CD14-positive monocyte (primary cell): ENCODE measurements at regions not wholly inside any gene's neighbourhood (a gene's known extent, or its start where the extent isn't known, plus 50 kb on each side); places are given as distances from the start of the nearest gene placed in this dataset.

ENCODE experiments used
- DNase-seq, 3 donors: peaks; one replicate each; pipeline ENCODE4 v3.0.0-alpha.2; 2011 to 2022
- H2AFZ ChIP-seq: 2 replicates; pipeline ENCODE4 v1.6.0; 2012; ENCODE audit warnings: mild to moderate bottlenecking, low read depth, low read length, inconsistent platforms; ENCODE audit not compliant: insufficient read depth, poor library complexity, severe bottlenecking
- H3K27ac ChIP-seq, 2 donors: 1 replicate in 1 of 2; 2 replicates in 1 of 2; pipeline ENCODE4 v1.5.1; 2012 to 2013; ENCODE audit warnings: low read length in 2 of 2, control low read depth in 1 of 2, inconsistent platforms in 1 of 2, low read depth in 1 of 2, mild to moderate bottlenecking in 1 of 2
- H3K27me3 ChIP-seq, 2 donors: one replicate each; pipeline versions ENCODE4 v1.6.0 to v1.6.1; 2011 to 2013; ENCODE audit warnings: low read length in 2 of 2; ENCODE audit not compliant: control insufficient read depth in 2 of 2, insufficient read depth in 2 of 2
- H3K36me3 ChIP-seq, 2 donors: replicated peaks in 1 of 2; 1 replicate in 1 of 2; 2 replicates in 1 of 2; pipeline versions ENCODE4 v1.5.1 to v1.6.1; 2012 to 2013; ENCODE audit warnings: low read length in 2 of 2, control low read depth in 1 of 2, inconsistent platforms in 1 of 2, mild to moderate bottlenecking in 1 of 2; ENCODE audit not compliant: insufficient read depth in 2 of 2, control insufficient read depth in 1 of 2
- H3K4me1 ChIP-seq, 2 donors: 1 replicate in 1 of 2; 2 replicates in 1 of 2; pipeline versions ENCODE4 v1.5.1 to v1.6.1; 2012 to 2013; ENCODE audit warnings: low read length in 2 of 2, control low read depth in 1 of 2, inconsistent platforms in 1 of 2, mild to moderate bottlenecking in 1 of 2, moderate library complexity in 1 of 2; ENCODE audit not compliant: insufficient read depth in 2 of 2, control insufficient read depth in 1 of 2
- H3K4me2 ChIP-seq: replicated peaks from 2 replicates; pipeline ENCODE3; 2012; ENCODE audit warnings: low read length, moderate library complexity, mild to moderate bottlenecking; ENCODE audit not compliant: poor library complexity, severe bottlenecking; ENCODE audit errors: extremely low read depth
- H3K4me3 ChIP-seq, 3 experiments: fragments of 200-600 bp in 1 of 3; sonication (generic) in 1 of 3; replicated peaks in 1 of 3; 1 replicate in 2 of 3; 2 replicates in 1 of 3; pipeline ENCODE4 v1.5.1; 2011 to 2013; ENCODE audit warnings: low read length in 3 of 3, mild to moderate bottlenecking in 3 of 3, control low read depth in 2 of 3, low read depth in 2 of 3, inconsistent platforms in 1 of 3, moderate library complexity in 1 of 3
- H3K79me2 ChIP-seq: 2 replicates; pipeline ENCODE4 v1.6.0; 2012; ENCODE audit warnings: mild to moderate bottlenecking, control low read depth, inconsistent platforms, low read length, moderate library complexity; ENCODE audit not compliant: insufficient read depth
- H3K9ac ChIP-seq: 2 replicates; pipeline ENCODE4 v1.6.0; 2017; ENCODE audit warnings: low read length, mild to moderate bottlenecking; ENCODE audit not compliant: insufficient read depth, poor library complexity, severe bottlenecking
- H3K9me3 ChIP-seq, 2 donors: replicated peaks in 1 of 2; 1 replicate in 1 of 2; 2 replicates in 1 of 2; pipeline versions ENCODE4 v1.5.1 to v1.6.1; 2012 to 2013; ENCODE audit warnings: low read length in 2 of 2, control low read depth in 1 of 2; ENCODE audit not compliant: control insufficient read depth in 1 of 2, insufficient read depth in 1 of 2
- H4K20me1 ChIP-seq: 2 replicates; pipeline ENCODE4 v1.6.0; 2012; ENCODE audit warnings: mild to moderate bottlenecking, low read length, control low read depth, moderate library complexity; ENCODE audit not compliant: insufficient read depth
- H3K27ac Mint-ChIP-seq, 7 donors: one replicate each; pipeline ENCODE4 v1.8.0; 2020; ENCODE audit warnings: mild to moderate bottlenecking in 7 of 7, mixed read lengths in 7 of 7, moderate library complexity in 6 of 7, inconsistent platforms in 2 of 7
- H3K27me3 Mint-ChIP-seq, 3 donors: one replicate each; pipeline ENCODE4 v1.8.0; 2021 to 2022; ENCODE audit warnings: low read depth in 3 of 3, mild to moderate bottlenecking in 3 of 3, mixed read lengths in 3 of 3, moderate library complexity in 3 of 3, inconsistent platforms in 1 of 3
- H3K36me3 Mint-ChIP-seq, 2 donors: one replicate each; pipeline ENCODE4 v1.8.0; 2020; ENCODE audit warnings: mixed read lengths in 2 of 2, inconsistent platforms in 1 of 2, mild to moderate bottlenecking in 1 of 2
- H3K4me1 Mint-ChIP-seq: one replicate; pipeline ENCODE4 v1.8.0; 2020; ENCODE audit warnings: mild to moderate bottlenecking, mixed read lengths
- H3K4me3 Mint-ChIP-seq, 2 donors: one replicate each; pipeline ENCODE4 v1.8.0; 2020; ENCODE audit warnings: mild to moderate bottlenecking in 2 of 2, mixed read lengths in 2 of 2, moderate library complexity in 1 of 2
- H3K9me3 Mint-ChIP-seq, 7 donors: one replicate each; pipeline ENCODE4 v1.8.0; 2020 to 2022; ENCODE audit warnings: mixed read lengths in 7 of 7, mild to moderate bottlenecking in 6 of 7, moderate library complexity in 6 of 7, inconsistent platforms in 2 of 7
- WGBS: methylation state at CpG from one replicate; pipeline ENCODE4 v1.1.5; 2013; ENCODE audit warnings: missing lambda C conversion rate; ENCODE audit not compliant: insufficient coverage; 5-methylcytosine and 5-hydroxymethylcytosine counted together
- intact Hi-C, 2 donors: fragments of 100-400 bp; cut with micrococcal nuclease; formaldehyde crosslinking; loops; one replicate each; pipeline versions ENCODE4 v1.15.0 to v1.15.1; 2023
- TF ChIP-seq, protein P1 (sequence below): fragments of 200-600 bp; IDR thresholded peaks from one replicate; pipeline ENCODE4 v1.8.0; 2022; ENCODE audit warnings: antibody characterized with exemption, mild to moderate bottlenecking

DNA sequence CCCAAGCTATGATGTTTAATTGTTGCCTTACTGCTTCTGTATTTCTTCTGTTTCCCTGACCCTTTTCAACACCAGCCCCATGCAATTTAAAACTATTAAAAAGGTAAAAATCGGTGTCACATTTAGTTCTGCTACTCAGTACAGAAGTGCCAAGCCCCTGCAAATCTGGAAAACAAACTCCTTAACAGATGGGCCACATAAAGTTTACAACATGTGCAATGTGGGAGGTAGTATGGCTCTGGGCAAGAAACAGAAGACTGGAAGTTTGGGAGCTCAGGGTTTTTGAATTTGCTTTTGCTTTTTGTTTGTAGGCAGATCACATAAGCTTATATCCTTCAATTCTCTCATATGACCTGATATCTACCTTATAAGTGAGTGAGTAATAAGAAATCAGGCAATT, 404.0 kb upstream of the ATP2B1 start:
- no peak overlapping the region for H3K4me3 ChIP-seq
- no CpG with 5 or more reads among the region's 1 CpG for WGBS
- intact Hi-C loops: no loop called here
- no peaks in the 10 kb centered on the region for H3K27me3 Mint-ChIP-seq
- no peaks in the 10 kb centered on the region for H3K4me1 Mint-ChIP-seq
- no peak overlapping the region for H3K9ac ChIP-seq
- no peaks in the 10 kb centered on the region for H4K20me1 ChIP-seq
- H3K9me3 Mint-ChIP-seq: peaks cover 0 to 12% (median 3%) of the 10 kb centered on the region in 7 donors
- H3K79me2 ChIP-seq: no peaks in the 10 kb centered on the region
- H3K4me2 ChIP-seq: no peak overlapping the region
- no peaks in the 10 kb centered on the region for H3K36me3 ChIP-seq
- H3K27ac ChIP-seq: no peak overlapping the region
- DNase-seq: no peak
- no peaks in the 10 kb centered on the region for H3K27me3 ChIP-seq
- TF ChIP-seq, protein P1, sequence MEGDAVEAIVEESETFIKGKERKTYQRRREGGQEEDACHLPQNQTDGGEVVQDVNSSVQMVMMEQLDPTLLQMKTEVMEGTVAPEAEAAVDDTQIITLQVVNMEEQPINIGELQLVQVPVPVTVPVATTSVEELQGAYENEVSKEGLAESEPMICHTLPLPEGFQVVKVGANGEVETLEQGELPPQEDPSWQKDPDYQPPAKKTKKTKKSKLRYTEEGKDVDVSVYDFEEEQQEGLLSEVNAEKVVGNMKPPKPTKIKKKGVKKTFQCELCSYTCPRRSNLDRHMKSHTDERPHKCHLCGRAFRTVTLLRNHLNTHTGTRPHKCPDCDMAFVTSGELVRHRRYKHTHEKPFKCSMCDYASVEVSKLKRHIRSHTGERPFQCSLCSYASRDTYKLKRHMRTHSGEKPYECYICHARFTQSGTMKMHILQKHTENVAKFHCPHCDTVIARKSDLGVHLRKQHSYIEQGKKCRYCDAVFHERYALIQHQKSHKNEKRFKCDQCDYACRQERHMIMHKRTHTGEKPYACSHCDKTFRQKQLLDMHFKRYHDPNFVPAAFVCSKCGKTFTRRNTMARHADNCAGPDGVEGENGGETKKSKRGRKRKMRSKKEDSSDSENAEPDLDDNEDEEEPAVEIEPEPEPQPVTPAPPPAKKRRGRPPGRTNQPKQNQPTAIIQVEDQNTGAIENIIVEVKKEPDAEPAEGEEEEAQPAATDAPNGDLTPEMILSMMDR: no peak
- H3K4me3 Mint-ChIP-seq: no peak overlapping the region
- no peaks in the 10 kb centered on the region for H3K9me3 ChIP-seq
- no peak overlapping the region for H2AFZ ChIP-seq
- no peak overlapping the region for H3K27ac Mint-ChIP-seq
- H3K36me3 Mint-ChIP-seq: no peaks in the 10 kb centered on the region
- no peaks in the 10 kb centered on the region for H3K4me1 ChIP-seq

DNA sequence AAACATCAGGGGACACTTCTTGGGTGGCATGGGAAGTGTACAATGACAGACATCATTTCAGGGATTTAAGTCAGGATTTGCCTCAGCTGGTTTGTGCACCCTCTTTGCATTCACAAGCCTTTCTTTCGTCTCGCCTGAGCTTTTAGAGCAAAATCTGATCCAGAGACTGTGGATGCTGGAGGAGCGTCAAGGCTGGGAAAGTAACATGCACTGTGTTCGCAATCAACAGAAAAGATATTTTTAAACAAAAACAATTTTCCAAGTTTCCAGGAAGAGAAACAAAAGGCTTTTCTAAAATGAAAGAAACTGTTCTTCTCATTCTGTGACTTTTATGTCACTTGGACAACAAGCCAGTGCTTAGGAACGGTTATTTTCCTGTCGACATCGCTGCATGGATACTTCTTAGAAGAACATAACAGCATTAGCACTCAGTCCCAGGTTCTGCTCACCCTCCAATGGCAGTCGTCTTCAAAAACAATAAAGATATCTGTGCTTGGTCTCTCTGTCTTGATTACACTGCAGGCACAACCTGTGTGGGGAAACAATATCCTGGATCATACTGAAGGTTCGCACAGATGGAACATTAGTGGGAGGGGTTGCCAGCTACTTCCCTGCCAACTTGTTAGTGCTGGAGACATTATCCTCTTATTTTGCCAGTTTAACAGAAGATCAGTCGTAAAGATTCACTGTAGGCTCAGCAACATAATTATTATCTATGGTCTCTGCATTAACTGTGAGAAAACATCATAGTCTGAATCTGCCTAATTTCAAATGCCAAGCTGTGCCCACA, 403.3 kb upstream of the ATP2B1 start:
- no peaks in the 10 kb centered on the region for H3K4me1 Mint-ChIP-seq
- Histone ChIP-seq H3K9me3 (no peaks in the 10 kb centered on the region), H3K27me3 (no peaks in the 10 kb centered on the region), H3K36me3 (no peaks in the 10 kb centered on the region), H3K79me2 (no peaks in the 10 kb centered on the region), H2AFZ (no peak overlapping the region), H3K9ac (no peak overlapping the region), H3K4me2 (no peak overlapping the region), H4K20me1 (no peaks in the 10 kb centered on the region), H3K4me1 (no peaks in the 10 kb centered on the region), H3K27ac (no peak overlapping the region), H3K4me3 (no peak overlapping the region)
- DNase-seq: no peak
- H3K27me3 Mint-ChIP-seq: no peaks in the 10 kb centered on the region
- TF ChIP-seq, protein P1: no peak
- no peak overlapping the region for H3K27ac Mint-ChIP-seq
- H3K4me3 Mint-ChIP-seq: no peak overlapping the region
- intact Hi-C loops: no loop called here
- WGBS: 97% methylated on average over 5 of the region's 10 CpGs
- no peaks in the 10 kb centered on the region for H3K36me3 Mint-ChIP-seq
- H3K9me3 Mint-ChIP-seq: peaks cover 0 to 10% (median 0%) of the 10 kb centered on the region in 7 donors
